GM23338 (cell line): ENCODE measurements at regions not wholly inside any gene's neighbourhood (a gene's known extent, or its start where the extent isn't known, plus 50 kb on each side); places are given as distances from the start of the nearest gene placed in this dataset.

Experiments
- ATAC-seq: fragments of 200-7000 bp; cut with Tn5 transposase; 3 replicates; pipeline ENCODE4 v1.9.1; 2020
- DNase-seq: peaks from one replicate; pipeline ENCODE4 v3.0.0-alpha.2; 2015; ENCODE audit warnings: low spot score
- H2AFZ ChIP-seq: fragments of 200-600 bp; sonication (generic); 2 replicates; pipeline ENCODE4 v1.8.0; 2016; ENCODE audit warnings: antibody characterized with exemption, mild to moderate bottlenecking, moderate library complexity
- H3F3A ChIP-seq: fragments of 200-600 bp; sonication (generic); replicated peaks from 2 replicates; pipeline ENCODE4 v1.8.0; 2017; ENCODE audit warnings: antibody characterized with exemption, mixed run types, low read depth
- H3K27ac ChIP-seq: fragments of 200-600 bp; sonication (generic); 2 replicates; pipeline ENCODE4 v1.6.1; 2016; ENCODE audit warnings: low read depth
- H3K27me3 ChIP-seq: fragments of 200-600 bp; sonication (generic); 2 replicates; pipeline ENCODE4 v1.8.0; 2016; ENCODE audit warnings: mild to moderate bottlenecking, mixed run types, moderate library complexity; ENCODE audit not compliant: insufficient read depth
- H3K36me3 ChIP-seq: fragments of 200-600 bp; sonication (generic); 2 replicates; pipeline ENCODE4 v1.8.0; 2016; ENCODE audit warnings: mild to moderate bottlenecking; ENCODE audit not compliant: insufficient read depth
- H3K4me1 ChIP-seq: fragments of 200-600 bp; sonication (generic); 2 replicates; pipeline ENCODE4 v1.8.0; 2016; ENCODE audit warnings: mild to moderate bottlenecking, moderate library complexity; ENCODE audit not compliant: insufficient read depth
- H3K4me2 ChIP-seq: fragments of 200-600 bp; sonication (generic); 2 replicates; pipeline ENCODE4 v1.7.1; 2017; ENCODE audit warnings: mixed run types
- H3K4me3 ChIP-seq: fragments of 200-600 bp; sonication (generic); 2 replicates; pipeline ENCODE4 v1.6.1; 2016; ENCODE audit warnings: mixed run types
- H3K79me2 ChIP-seq: fragments of 200-600 bp; sonication (generic); replicated peaks from 2 replicates; pipeline ENCODE4 v1.8.0; 2017; ENCODE audit warnings: mild to moderate bottlenecking; ENCODE audit not compliant: insufficient read depth
- H3K9me2 ChIP-seq: fragments of 200-600 bp; sonication (generic); 2 replicates; pipeline ENCODE4 v1.8.0; 2017; ENCODE audit not compliant: insufficient read depth
- H4K20me1 ChIP-seq: fragments of 200-600 bp; sonication (generic); replicated peaks from 2 replicates; pipeline ENCODE4 v1.8.0; 2017; ENCODE audit warnings: mild to moderate bottlenecking; ENCODE audit not compliant: insufficient read depth
- H3K27ac Mint-ChIP-seq: 2 replicates; pipeline ENCODE4 v1.8.0; 2020; ENCODE audit warnings: inconsistent platforms, mild to moderate bottlenecking, moderate library complexity, mixed read lengths
- H3K27me3 Mint-ChIP-seq: 3 replicates; pipeline ENCODE4 v1.8.0; 2022; ENCODE audit warnings: low read depth, mild to moderate bottlenecking, moderate library complexity, mixed read lengths, inconsistent platforms; ENCODE audit not compliant: insufficient read depth, poor library complexity
- H3K36me3 Mint-ChIP-seq: 3 replicates; pipeline ENCODE4 v1.8.0; 2021; ENCODE audit warnings: low read depth, mild to moderate bottlenecking, inconsistent platforms, moderate library complexity, mixed read lengths
- H3K4me1 Mint-ChIP-seq: 3 replicates; pipeline ENCODE4 v1.8.0; 2020; ENCODE audit warnings: mild to moderate bottlenecking, inconsistent platforms, mixed read lengths
- H3K4me3 Mint-ChIP-seq: 3 replicates; pipeline ENCODE4 v1.8.0; 2021; ENCODE audit warnings: moderate library complexity, mild to moderate bottlenecking, inconsistent platforms, mixed read lengths
- H3K9me3 Mint-ChIP-seq: 3 replicates; pipeline ENCODE4 v1.8.0; 2020; ENCODE audit warnings: moderate library complexity, mild to moderate bottlenecking, inconsistent platforms, mixed read lengths
- EZH2phosphoT487 ChIP-seq: fragments of 200-600 bp; sonication (generic); IDR thresholded peaks from one replicate; pipeline ENCODE4 v1.8.1; 2018; ENCODE audit warnings: antibody characterized with exemption; ENCODE audit not compliant: unreplicated experiment
- JUNB ChIP-seq: IDR thresholded peaks from one replicate; pipeline ENCODE4 v1.6.1; 2016; ENCODE audit warnings: antibody characterized with exemption; ENCODE audit not compliant: unreplicated experiment
- NANOG ChIP-seq: IDR thresholded peaks from 2 replicates; pipeline ENCODE4 v1.6.1; 2016; ENCODE audit warnings: antibody characterized with exemption, borderline replicate concordance
- POLR2AphosphoS5 ChIP-seq: IDR thresholded peaks from 2 replicates; pipeline ENCODE4 v1.6.1; 2016; ENCODE audit warnings: antibody characterized with exemption, low read depth
- ZNF331 ChIP-seq: fragments of 250-450 bp; sonication (Bioruptor Pico); IDR thresholded peaks from 2 replicates; pipeline ENCODE4 v1.5.0; 2020; ENCODE audit warnings: low read depth, mild to moderate bottlenecking, moderate library complexity
- TF ChIP-seq, protein P1 (sequence below): IDR thresholded peaks from 2 replicates; pipeline ENCODE4 v1.6.1; 2016; ENCODE audit warnings: antibody characterized with exemption
- TF ChIP-seq, protein P2 (sequence below), 2 experiments: fragments of 200-600 bp in 1 of 2; sonication (generic) in 1 of 2; conservative IDR thresholded peaks; 2 replicates each; pipeline versions ENCODE4 v1.5.1 to v1.6.1; 2016 to 2017; ENCODE audit warnings: antibody characterized with exemption in 2 of 2, low read depth in 2 of 2, mild to moderate bottlenecking in 2 of 2, moderate library complexity in 1 of 2
- TF ChIP-seq, protein P3 (sequence below): IDR thresholded peaks from one replicate; pipeline ENCODE4 v1.6.1; 2018; ENCODE audit warnings: antibody characterized with exemption; ENCODE audit not compliant: unreplicated experiment
- TF ChIP-seq, protein P4 (sequence below): fragments of 250-450 bp; sonication (Bioruptor Pico); IDR thresholded peaks from 2 replicates; pipeline ENCODE4 v1.5.0; 2020; ENCODE audit warnings: mild to moderate bottlenecking, moderate library complexity

DNA sequence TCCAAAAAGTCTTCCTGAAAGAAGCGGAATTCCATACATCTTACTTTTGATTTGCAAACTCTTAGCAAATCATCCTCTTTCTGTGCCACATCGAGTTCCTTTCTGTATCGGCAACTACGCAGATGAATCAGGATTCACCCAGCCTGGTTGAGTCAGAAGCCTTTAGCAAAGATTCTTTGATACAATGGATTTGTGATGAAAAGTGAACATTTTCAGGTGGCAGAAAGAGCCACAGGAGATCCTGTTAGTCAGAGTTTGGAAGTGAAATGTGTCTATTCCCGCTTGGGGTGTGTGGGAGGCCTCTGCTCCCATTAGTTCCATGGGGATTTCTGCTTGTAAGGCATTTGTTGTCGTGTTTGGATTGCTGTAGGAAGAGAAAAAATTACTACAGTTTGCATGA is 351.8 kb upstream of the WWC1 start:
- H4K20me1 ChIP-seq = no peaks in the 10 kb centered on the region
- Mint-ChIP-seq H3K27ac (no peak overlapping the region), H3K36me3 (no peaks in the 10 kb centered on the region), H3K4me1 (no peaks in the 10 kb centered on the region; the same call in 2 of the 3 replicates), H3K9me3 (no peaks in the 10 kb centered on the region), H3K4me3 (no peak overlapping the region), H3K27me3 (peaks cover 3% of the 10 kb centered on the region)
- ATAC-seq (no peak), DNase-seq (no peak)
- no peaks in the 10 kb centered on the region for H3K79me2 ChIP-seq
- H3K4me1 ChIP-seq = no peaks in the 10 kb centered on the region
- TF ChIP-seq, protein P1, sequence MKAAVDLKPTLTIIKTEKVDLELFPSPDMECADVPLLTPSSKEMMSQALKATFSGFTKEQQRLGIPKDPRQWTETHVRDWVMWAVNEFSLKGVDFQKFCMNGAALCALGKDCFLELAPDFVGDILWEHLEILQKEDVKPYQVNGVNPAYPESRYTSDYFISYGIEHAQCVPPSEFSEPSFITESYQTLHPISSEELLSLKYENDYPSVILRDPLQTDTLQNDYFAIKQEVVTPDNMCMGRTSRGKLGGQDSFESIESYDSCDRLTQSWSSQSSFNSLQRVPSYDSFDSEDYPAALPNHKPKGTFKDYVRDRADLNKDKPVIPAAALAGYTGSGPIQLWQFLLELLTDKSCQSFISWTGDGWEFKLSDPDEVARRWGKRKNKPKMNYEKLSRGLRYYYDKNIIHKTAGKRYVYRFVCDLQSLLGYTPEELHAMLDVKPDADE = no peak
- TF ChIP-seq EZH2phosphoT487 (no peak), NANOG (no peak), POLR2AphosphoS5 (no peak), ZNF331 (CRISPR knock-in tag) (no peak)
- TF ChIP-seq, protein P2, sequence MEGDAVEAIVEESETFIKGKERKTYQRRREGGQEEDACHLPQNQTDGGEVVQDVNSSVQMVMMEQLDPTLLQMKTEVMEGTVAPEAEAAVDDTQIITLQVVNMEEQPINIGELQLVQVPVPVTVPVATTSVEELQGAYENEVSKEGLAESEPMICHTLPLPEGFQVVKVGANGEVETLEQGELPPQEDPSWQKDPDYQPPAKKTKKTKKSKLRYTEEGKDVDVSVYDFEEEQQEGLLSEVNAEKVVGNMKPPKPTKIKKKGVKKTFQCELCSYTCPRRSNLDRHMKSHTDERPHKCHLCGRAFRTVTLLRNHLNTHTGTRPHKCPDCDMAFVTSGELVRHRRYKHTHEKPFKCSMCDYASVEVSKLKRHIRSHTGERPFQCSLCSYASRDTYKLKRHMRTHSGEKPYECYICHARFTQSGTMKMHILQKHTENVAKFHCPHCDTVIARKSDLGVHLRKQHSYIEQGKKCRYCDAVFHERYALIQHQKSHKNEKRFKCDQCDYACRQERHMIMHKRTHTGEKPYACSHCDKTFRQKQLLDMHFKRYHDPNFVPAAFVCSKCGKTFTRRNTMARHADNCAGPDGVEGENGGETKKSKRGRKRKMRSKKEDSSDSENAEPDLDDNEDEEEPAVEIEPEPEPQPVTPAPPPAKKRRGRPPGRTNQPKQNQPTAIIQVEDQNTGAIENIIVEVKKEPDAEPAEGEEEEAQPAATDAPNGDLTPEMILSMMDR (conservative IDR thresholded peaks at IDR 0.05; ENCODE audit: low read depth in 2 of 2) = no peak
- TF ChIP-seq, protein P3, sequence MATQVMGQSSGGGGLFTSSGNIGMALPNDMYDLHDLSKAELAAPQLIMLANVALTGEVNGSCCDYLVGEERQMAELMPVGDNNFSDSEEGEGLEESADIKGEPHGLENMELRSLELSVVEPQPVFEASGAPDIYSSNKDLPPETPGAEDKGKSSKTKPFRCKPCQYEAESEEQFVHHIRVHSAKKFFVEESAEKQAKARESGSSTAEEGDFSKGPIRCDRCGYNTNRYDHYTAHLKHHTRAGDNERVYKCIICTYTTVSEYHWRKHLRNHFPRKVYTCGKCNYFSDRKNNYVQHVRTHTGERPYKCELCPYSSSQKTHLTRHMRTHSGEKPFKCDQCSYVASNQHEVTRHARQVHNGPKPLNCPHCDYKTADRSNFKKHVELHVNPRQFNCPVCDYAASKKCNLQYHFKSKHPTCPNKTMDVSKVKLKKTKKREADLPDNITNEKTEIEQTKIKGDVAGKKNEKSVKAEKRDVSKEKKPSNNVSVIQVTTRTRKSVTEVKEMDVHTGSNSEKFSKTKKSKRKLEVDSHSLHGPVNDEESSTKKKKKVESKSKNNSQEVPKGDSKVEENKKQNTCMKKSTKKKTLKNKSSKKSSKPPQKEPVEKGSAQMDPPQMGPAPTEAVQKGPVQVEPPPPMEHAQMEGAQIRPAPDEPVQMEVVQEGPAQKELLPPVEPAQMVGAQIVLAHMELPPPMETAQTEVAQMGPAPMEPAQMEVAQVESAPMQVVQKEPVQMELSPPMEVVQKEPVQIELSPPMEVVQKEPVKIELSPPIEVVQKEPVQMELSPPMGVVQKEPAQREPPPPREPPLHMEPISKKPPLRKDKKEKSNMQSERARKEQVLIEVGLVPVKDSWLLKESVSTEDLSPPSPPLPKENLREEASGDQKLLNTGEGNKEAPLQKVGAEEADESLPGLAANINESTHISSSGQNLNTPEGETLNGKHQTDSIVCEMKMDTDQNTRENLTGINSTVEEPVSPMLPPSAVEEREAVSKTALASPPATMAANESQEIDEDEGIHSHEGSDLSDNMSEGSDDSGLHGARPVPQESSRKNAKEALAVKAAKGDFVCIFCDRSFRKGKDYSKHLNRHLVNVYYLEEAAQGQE = no peak
- no peaks in the 10 kb centered on the region for H3K36me3 ChIP-seq
- H3K4me2 ChIP-seq = no peak overlapping the region
- H3K27ac ChIP-seq = no peak overlapping the region
- H3F3A ChIP-seq = no peaks in the 10 kb centered on the region
- no peaks in the 10 kb centered on the region for H3K27me3 ChIP-seq
- no peak overlapping the region for H3K4me3 ChIP-seq
- H3K9me2 ChIP-seq = no peaks in the 10 kb centered on the region
- no peak overlapping the region; the same call in 1 of the 2 replicates for H2AFZ ChIP-seq

DNA sequence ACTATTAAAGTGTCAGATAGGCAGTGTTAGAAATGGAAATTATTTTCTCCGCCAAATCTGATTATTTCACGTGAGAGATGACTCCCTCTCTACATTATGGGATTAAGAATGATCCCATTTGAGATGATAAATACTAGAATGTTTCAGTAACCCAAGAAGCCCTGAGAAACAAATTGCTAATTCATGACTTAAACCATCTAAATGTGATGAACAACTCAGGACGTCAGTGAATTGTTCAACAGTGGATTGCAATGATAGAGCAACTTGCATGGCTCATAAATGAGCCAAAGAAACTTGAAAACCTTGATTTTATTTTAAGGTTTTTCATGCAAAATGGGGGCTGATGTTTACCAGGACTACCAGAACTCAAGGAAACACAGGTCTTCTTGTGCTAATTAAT is 350.5 kb upstream of the WWC1 start:
- H3K4me3 ChIP-seq = no peak overlapping the region
- Mint-ChIP-seq H3K4me3 (no peak overlapping the region), H3K27ac (no peak overlapping the region), H3K9me3 (no peaks in the 10 kb centered on the region), H3K4me1 (peaks cover 4% of the 10 kb centered on the region; the same call in 2 of the 3 replicates), H3K27me3 (peaks cover 3% of the 10 kb centered on the region), H3K36me3 (no peaks in the 10 kb centered on the region)
- TF ChIP-seq JUNB = no peak
- TF ChIP-seq NANOG = no peak
- TF ChIP-seq, protein P4, sequence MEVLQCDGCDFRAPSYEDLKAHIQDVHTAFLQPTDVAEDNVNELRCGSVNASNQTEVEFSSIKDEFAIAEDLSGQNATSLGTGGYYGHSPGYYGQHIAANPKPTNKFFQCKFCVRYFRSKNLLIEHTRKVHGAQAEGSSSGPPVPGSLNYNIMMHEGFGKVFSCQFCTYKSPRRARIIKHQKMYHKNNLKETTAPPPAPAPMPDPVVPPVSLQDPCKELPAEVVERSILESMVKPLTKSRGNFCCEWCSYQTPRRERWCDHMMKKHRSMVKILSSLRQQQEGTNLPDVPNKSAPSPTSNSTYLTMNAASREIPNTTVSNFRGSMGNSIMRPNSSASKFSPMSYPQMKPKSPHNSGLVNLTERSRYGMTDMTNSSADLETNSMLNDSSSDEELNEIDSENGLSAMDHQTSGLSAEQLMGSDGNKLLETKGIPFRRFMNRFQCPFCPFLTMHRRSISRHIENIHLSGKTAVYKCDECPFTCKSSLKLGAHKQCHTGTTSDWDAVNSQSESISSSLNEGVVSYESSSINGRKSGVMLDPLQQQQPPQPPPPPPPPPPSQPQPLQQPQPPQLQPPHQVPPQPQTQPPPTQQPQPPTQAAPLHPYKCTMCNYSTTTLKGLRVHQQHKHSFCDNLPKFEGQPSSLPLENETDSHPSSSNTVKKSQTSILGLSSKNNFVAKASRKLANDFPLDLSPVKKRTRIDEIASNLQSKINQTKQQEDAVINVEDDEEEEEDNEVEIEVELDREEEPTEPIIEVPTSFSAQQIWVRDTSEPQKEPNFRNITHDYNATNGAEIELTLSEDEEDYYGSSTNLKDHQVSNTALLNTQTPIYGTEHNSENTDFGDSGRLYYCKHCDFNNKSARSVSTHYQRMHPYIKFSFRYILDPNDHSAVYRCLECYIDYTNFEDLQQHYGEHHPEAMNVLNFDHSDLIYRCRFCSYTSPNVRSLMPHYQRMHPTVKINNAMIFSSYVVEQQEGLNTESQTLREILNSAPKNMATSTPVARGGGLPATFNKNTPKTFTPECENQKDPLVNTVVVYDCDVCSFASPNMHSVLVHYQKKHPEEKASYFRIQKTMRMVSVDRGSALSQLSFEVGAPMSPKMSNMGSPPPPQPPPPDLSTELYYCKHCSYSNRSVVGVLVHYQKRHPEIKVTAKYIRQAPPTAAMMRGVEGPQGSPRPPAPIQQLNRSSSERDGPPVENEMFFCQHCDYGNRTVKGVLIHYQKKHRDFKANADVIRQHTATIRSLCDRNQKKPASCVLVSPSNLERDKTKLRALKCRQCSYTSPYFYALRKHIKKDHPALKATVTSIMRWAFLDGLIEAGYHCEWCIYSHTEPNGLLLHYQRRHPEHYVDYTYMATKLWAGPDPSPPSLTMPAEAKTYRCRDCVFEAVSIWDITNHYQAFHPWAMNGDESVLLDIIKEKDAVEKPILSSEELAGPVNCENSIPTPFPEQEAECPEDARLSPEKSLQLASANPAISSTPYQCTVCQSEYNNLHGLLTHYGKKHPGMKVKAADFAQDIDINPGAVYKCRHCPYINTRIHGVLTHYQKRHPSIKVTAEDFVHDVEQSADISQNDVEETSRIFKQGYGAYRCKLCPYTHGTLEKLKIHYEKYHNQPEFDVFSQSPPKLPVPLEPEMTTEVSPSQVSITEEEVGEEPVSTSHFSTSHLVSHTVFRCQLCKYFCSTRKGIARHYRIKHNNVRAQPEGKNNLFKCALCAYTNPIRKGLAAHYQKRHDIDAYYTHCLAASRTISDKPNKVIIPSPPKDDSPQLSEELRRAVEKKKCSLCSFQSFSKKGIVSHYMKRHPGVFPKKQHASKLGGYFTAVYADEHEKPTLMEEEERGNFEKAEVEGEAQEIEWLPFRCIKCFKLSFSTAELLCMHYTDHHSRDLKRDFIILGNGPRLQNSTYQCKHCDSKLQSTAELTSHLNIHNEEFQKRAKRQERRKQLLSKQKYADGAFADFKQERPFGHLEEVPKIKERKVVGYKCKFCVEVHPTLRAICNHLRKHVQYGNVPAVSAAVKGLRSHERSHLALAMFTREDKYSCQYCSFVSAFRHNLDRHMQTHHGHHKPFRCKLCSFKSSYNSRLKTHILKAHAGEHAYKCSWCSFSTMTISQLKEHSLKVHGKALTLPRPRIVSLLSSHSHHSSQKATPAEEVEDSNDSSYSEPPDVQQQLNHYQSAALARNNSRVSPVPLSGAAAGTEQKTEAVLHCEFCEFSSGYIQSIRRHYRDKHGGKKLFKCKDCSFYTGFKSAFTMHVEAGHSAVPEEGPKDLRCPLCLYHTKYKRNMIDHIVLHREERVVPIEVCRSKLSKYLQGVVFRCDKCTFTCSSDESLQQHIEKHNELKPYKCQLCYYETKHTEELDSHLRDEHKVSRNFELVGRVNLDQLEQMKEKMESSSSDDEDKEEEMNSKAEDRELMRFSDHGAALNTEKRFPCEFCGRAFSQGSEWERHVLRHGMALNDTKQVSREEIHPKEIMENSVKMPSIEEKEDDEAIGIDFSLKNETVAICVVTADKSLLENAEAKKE (CRISPR knock-in tag) = no peak
- no peaks in the 10 kb centered on the region for H3K9me2 ChIP-seq
- no peaks in the 10 kb centered on the region for H3K36me3 ChIP-seq
- H2AFZ ChIP-seq = no peak overlapping the region
- no peaks in the 10 kb centered on the region for H3K27me3 ChIP-seq
- ATAC-seq = no peak
- no peaks in the 10 kb centered on the region for H3F3A ChIP-seq
- no peaks in the 10 kb centered on the region for H3K79me2 ChIP-seq
- H3K4me1 ChIP-seq = no peaks in the 10 kb centered on the region
- no peak for DNase-seq
- no peak overlapping the region for H3K4me2 ChIP-seq
- H3K27ac ChIP-seq = no peak overlapping the region
- H4K20me1 ChIP-seq = no peaks in the 10 kb centered on the region
